Mesothelial cell of epicardium (in vitro differentiated cells): ENCODE measurements at regions not wholly inside any gene's neighbourhood (a gene's known extent, or its start where the extent isn't known, plus 50 kb on each side); places are given as distances from the start of the nearest gene placed in this dataset.
"Not testable (repeated sequence)": the region's sequence is repeated elsewhere in the genome, so short reads cannot be mapped to it uniquely, and the experiment has no call there.

Experiments used
- DNase-seq, 2 experiments: peaks; one replicate each; pipeline ENCODE4 v3.0.0; 2021; ENCODE audit warnings: low spot score in 2 of 2; ENCODE audit not compliant: unreplicated experiment in 2 of 2
- H3K27ac Mint-ChIP-seq: 2 replicates; pipeline ENCODE4 v1.8.0; 2021; ENCODE audit warnings: mixed read lengths
- H3K27me3 Mint-ChIP-seq: 2 replicates; pipeline ENCODE4 v1.8.0; 2021; ENCODE audit warnings: low read depth, mixed read lengths
- H3K36me3 Mint-ChIP-seq: 2 replicates; pipeline ENCODE4 v1.8.0; 2021; ENCODE audit warnings: mixed read lengths
- H3K4me1 Mint-ChIP-seq: 2 replicates; pipeline ENCODE4 v1.8.0; 2021; ENCODE audit warnings: mixed read lengths
- H3K4me3 Mint-ChIP-seq: 2 replicates; pipeline ENCODE4 v1.8.0; 2021; ENCODE audit warnings: mild to moderate bottlenecking, moderate library complexity, mixed read lengths
- H3K9me3 Mint-ChIP-seq: 2 replicates; pipeline ENCODE4 v1.8.0; 2021; ENCODE audit warnings: mixed read lengths
- TF ChIP-seq, protein P1 (sequence below): fragments of 200-600 bp; sonication (generic); IDR thresholded peaks from one replicate; pipeline ENCODE4 v1.5.0; 2021; ENCODE audit warnings: antibody characterized with exemption; ENCODE audit not compliant: unreplicated experiment

DNA sequence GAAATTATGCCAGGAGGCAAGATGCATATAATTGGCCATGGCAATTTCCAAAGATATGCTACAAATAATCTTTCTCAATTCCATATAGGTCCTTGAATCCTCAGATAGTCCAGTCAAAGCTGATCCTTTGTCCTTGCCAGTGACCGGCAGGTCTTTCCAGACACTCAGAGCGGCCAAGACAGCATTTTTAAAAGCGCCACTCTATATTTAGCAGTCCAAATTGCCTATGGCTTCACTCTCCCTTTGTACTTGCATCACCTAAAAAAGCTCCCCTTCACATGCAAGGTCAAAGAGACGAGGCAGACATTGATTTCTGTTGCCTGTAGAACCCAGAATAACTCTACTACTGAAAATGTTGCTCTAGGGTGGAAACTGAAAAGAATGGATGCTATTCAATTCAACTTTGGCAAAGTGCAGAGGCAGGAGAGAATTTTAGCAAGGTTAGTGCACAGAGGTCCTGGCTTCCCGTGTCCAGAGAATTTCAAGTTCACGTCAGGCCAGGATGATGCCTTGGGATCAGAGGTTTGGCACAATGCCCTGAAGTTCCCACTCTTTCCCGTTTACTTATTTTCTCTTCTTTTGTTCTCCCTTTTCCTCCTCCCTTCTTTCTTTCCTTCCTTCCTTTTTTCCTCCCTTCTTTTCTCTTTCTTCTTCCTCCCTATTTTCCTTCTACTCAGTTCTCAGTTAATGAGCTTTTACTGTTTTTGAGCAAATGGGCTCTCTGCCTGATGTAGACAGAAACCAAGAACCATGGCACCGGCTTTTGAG, 108.5 kb downstream of the KCNK1 start:
- TF ChIP-seq, protein P1, sequence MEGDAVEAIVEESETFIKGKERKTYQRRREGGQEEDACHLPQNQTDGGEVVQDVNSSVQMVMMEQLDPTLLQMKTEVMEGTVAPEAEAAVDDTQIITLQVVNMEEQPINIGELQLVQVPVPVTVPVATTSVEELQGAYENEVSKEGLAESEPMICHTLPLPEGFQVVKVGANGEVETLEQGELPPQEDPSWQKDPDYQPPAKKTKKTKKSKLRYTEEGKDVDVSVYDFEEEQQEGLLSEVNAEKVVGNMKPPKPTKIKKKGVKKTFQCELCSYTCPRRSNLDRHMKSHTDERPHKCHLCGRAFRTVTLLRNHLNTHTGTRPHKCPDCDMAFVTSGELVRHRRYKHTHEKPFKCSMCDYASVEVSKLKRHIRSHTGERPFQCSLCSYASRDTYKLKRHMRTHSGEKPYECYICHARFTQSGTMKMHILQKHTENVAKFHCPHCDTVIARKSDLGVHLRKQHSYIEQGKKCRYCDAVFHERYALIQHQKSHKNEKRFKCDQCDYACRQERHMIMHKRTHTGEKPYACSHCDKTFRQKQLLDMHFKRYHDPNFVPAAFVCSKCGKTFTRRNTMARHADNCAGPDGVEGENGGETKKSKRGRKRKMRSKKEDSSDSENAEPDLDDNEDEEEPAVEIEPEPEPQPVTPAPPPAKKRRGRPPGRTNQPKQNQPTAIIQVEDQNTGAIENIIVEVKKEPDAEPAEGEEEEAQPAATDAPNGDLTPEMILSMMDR, result no peak
- Mint-ChIP-seq H3K36me3 (no peaks in the 10 kb centered on the region), H3K9me3 (no peaks in the 10 kb centered on the region)

GRCh38 chr1:233723387-233723786, 109.5 kb downstream of the KCNK1 start:
- no peak for DNase-seq
- Mint-ChIP-seq H3K4me3 (no peak overlapping the region), H3K4me1 (peaks cover 26% of the 10 kb centered on the region), H3K9me3 (no peaks in the 10 kb centered on the region), H3K27me3 (no peaks in the 10 kb centered on the region), H3K27ac (no peak overlapping the region), H3K36me3 (no peaks in the 10 kb centered on the region)
- TF ChIP-seq, protein P1, result no peak

More for the DNA sequence above, 108.5 kb downstream of the KCNK1 start:
- no peak overlapping the region for H3K4me3 Mint-ChIP-seq
- H3K4me1 Mint-ChIP-seq, result peaks cover 26% of the 10 kb centered on the region
- no peaks in the 10 kb centered on the region for H3K27me3 Mint-ChIP-seq
- DNase-seq, result no peak
- peak overlapping the region; percentile 23 for H3K27ac Mint-ChIP-seq

DNA sequence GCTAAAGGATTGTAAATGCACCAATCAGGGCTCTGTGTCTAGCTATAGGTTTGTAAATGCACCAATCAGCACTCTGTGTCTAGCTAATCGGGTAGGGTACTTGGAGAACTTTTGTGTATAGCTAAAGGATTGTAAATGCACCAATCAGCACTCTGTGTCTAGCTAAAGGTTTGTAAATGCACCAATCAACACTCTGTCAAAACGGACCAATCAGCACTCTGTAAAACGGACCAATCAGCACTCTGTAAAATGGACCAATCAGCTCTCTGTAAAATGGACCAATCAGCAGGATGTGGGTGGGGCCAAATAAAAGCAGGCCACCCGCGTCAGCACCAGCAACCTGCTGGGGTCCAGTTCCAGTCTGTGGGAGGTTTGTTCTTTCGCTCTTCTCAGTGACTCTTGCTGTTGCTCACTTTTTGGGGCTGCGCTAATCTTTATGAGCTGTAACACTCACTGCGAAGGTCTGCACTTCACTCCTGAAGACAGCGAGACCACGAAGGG, 110.3 kb downstream of the KCNK1 start:
- not testable (repeated sequence) for H3K9me3 Mint-ChIP-seq, H3K27ac Mint-ChIP-seq, DNase-seq, H3K4me3 Mint-ChIP-seq, H3K27me3 Mint-ChIP-seq, H3K36me3 Mint-ChIP-seq
- H3K4me1 Mint-ChIP-seq, result peaks cover 34% of the 10 kb centered on the region

DNA sequence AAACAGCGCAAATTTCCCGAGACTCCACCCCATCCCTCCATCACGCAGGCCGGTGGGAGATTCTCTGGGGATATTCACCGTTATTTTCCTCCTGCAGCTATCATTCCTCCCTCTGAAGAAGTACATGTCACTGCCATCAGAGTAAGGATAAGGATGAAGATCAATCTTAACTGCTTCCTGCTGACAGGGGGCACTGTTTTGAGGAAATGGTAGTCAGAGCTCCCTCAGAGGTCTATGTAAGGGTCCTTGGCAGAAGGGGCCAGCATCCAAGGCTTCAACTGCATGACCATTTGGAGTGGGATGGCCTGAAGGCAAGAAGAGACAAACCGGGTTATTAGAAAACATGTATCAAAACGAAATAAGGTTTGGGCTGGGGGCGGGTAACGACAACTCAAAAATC, 111.5 kb downstream of the KCNK1 start:
- Mint-ChIP-seq H3K36me3 (no peaks in the 10 kb centered on the region), H3K27me3 (no peaks in the 10 kb centered on the region), H3K4me3 (no peak overlapping the region), H3K9me3 (no peaks in the 10 kb centered on the region), H3K4me1 (peaks cover 37% of the 10 kb centered on the region), H3K27ac (no peak overlapping the region)
- no peak for DNase-seq
- TF ChIP-seq, protein P1, result no peak

GRCh38 chr1:233728721-233729120, 114.8 kb downstream of the KCNK1 start:
- no peak for DNase-seq
- H3K27me3 Mint-ChIP-seq, result no peaks in the 10 kb centered on the region
- no peak overlapping the region for H3K4me3 Mint-ChIP-seq
- TF ChIP-seq, protein P1, result no peak
- peaks cover 38% of the 10 kb centered on the region for H3K4me1 Mint-ChIP-seq
- no peaks in the 10 kb centered on the region for H3K9me3 Mint-ChIP-seq
- no peak overlapping the region for H3K27ac Mint-ChIP-seq
- H3K36me3 Mint-ChIP-seq, result no peaks in the 10 kb centered on the region

GRCh38 chr1:233730380-233730779, 116.5 kb downstream of the KCNK1 start:
- Mint-ChIP-seq H3K27ac (peak overlapping the region; percentile 25), H3K27me3 (no peaks in the 10 kb centered on the region), H3K36me3 (no peaks in the 10 kb centered on the region), H3K4me1 (peaks cover 52% of the 10 kb centered on the region), H3K4me3 (no peak overlapping the region), H3K9me3 (no peaks in the 10 kb centered on the region)
- TF ChIP-seq, protein P1, result no peak
- no peak for DNase-seq
